Uterus (tissue), 2 donors: ENCODE measurements at regions not wholly inside any gene's neighbourhood (a gene's known extent, or its start where the extent isn't known, plus 50 kb on each side); places are given as distances from the start of the nearest gene placed in this dataset.

Source experiments
- CTCF ChIP-seq, 4 experiments: fragments of 200-600 bp in 2 of 4; fragments of 450-650 bp in 2 of 4; sonication (generic) in 2 of 4; IDR thresholded peaks; one replicate each; pipeline ENCODE4 v1.5.1; 2016 to 2019; ENCODE audit warnings: antibody characterized with exemption in 4 of 4, mild to moderate bottlenecking in 2 of 4, moderate library complexity in 1 of 4
- POLR2A ChIP-seq, 2 donors: fragments of 450-650 bp; IDR thresholded peaks; one replicate each; pipeline ENCODE4 v1.6.1; 2016; ENCODE audit warnings: antibody characterized with exemption in 2 of 2, mild to moderate bottlenecking in 1 of 2, moderate library complexity in 1 of 2

DNA sequence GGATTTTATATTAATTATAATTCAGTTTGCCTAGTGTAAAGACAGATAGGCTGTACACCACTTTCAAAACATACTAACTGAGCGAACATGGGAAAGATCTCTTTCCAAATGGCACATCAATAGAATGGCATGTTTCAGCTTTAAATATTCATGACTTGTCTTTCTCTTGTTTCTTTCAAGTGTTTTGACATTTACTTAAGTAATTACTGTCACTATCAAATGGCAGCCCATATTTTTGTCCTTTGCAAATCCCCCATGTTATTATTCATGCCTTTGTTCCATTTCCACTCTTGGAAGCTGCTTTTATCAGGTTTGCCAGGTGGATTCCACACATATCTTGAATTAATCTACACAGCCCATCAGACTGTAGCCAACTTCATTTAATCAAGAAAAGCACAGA is 89.2 kb upstream of the GLRA2 start:
- no peak for TF ChIP-seq CTCF (IDR thresholded peaks at IDR 0.05)
- no peak for TF ChIP-seq POLR2A (IDR thresholded peaks at IDR 0.05)
